Dendritic cell treated with granulocyte-macrophage colony-stimulating factor and Interleukin-4, amounts not matched to agents 40 ng/mL and 50 ng/mL, for 4 days (primary cell): ENCODE measurements at regions not wholly inside any gene's neighbourhood (a gene's known extent, or its start where the extent isn't known, plus 50 kb on each side); places are given as distances from the start of the nearest gene placed in this dataset.

Experiments used
- H3K27ac Mint-ChIP-seq: one replicate; pipeline ENCODE4 v1.8.0; 2022; ENCODE audit warnings: mild to moderate bottlenecking, mixed read lengths
- H3K27me3 Mint-ChIP-seq: one replicate; pipeline ENCODE4 v1.8.0; 2022; ENCODE audit warnings: mild to moderate bottlenecking, mixed read lengths
- H3K36me3 Mint-ChIP-seq: one replicate; pipeline ENCODE4 v1.8.0; 2022; ENCODE audit warnings: low read depth, mixed read lengths
- H3K4me1 Mint-ChIP-seq: one replicate; pipeline ENCODE4 v1.8.0; 2022; ENCODE audit warnings: low read depth, mixed read lengths
- H3K4me3 Mint-ChIP-seq: one replicate; pipeline ENCODE4 v1.8.0; 2022; ENCODE audit warnings: mild to moderate bottlenecking, moderate library complexity, mixed read lengths
- H3K9me3 Mint-ChIP-seq: one replicate; pipeline ENCODE4 v1.8.0; 2022; ENCODE audit warnings: mixed read lengths
- intact Hi-C: fragments of 100-400 bp; cut with micrococcal nuclease; formaldehyde crosslinking; loops from one replicate; pipeline ENCODE4 v1.15.0; 2022

DNA sequence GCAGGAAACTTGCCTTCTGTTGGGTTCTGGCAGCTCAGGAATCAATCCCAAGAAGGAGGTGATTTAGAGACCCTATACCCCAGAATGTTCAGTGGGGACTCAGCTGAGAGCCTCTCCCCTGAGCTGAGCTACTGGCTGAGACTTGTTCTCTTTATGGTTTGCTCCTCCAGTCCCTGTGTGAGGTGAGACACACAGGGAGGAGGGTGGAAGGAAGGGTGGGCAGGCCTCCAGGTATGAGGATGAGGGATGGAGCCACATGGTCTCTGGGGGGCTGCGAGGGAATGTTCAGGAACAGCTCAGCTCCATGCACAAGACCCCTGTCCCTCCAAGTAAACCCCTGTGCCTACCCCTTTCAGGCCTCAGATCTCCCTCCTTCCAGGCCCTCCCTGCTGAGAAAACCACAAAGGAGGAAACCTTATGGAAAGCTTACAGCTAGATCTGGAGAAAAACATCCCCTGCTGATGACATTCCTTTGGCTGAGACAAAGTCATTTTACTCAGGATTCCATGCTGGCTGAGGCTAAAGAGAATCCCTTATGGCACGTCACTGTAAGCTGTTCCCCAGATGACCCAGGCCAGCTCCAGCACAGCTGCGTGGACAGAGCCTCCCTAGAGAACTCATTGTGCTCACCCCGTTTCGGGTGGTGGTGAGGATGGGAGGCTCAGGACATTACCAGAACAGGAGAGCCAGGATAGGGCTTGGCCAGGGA lies 91.5 kb upstream of the IPO9 start:
- intact Hi-C loops = no loop called here
- H3K9me3 Mint-ChIP-seq = no peaks in the 10 kb centered on the region
- H3K27ac Mint-ChIP-seq = no peak overlapping the region
- H3K36me3 Mint-ChIP-seq = no peaks in the 10 kb centered on the region
- no peak overlapping the region for H3K4me3 Mint-ChIP-seq
- peaks cover 74% of the 10 kb centered on the region for H3K4me1 Mint-ChIP-seq
- peaks cover 30% of the 10 kb centered on the region for H3K27me3 Mint-ChIP-seq

DNA sequence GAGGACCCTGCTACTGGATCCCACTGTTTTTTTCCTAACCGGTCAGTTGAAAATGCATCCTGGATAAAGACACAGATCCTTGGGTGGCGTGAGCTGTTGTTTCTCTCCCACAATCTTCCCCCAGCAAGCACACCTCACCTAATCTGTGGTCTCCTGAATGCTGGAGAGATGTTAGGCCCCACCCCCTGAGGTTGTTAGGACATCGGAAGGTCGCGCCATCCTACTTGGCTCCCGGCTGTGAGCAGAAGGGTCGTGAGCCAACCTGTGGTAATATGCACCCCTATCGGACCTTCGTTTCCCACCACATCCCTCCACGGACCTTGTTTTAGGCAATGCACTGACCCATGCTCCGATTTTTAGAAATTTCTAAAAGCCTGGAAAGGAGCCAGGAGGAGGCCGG lies 89.9 kb upstream of the IPO9 start:
- Mint-ChIP-seq H3K9me3 (no peaks in the 10 kb centered on the region), H3K4me1 (peaks cover 72% of the 10 kb centered on the region), H3K27me3 (peaks cover 31% of the 10 kb centered on the region), H3K27ac (peak overlapping the region; percentile 66), H3K4me3 (peak overlapping the region; percentile 79), H3K36me3 (no peaks in the 10 kb centered on the region)
- intact Hi-C loops = no loop called here

DNA sequence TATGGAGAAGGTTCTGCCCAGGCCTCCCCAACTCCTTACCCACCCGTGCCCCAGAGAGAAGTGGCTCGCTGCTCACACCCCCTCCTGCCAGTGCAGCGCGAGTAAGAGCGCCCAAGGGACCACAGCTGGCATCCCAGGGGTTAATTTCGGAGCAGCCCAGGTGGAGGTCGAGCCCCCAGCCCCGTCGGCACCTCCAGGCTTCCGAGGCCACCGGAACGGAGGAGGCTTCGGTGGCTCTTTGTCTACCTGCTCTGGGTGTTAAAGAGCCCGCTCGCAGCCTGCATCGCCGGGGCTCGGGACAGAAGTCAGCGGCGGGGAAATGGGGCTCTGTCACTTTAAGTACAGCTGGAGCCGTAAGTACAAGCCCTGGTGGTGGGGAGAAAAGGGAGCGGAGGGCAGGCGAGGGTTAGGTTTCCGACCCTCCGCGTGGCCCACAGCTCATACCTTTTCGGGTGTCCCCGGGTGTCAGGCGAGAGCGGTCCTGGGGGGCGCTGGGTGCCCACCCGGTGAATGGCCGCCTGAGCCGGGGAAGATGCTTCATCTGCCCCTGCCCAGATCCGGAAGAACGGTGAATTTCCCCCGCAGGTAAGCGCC lies 89.4 kb upstream of the IPO9 start:
- Mint-ChIP-seq H3K9me3 (no peaks in the 10 kb centered on the region), H3K27ac (peak overlapping the region; percentile 66), H3K27me3 (peaks cover 31% of the 10 kb centered on the region), H3K36me3 (no peaks in the 10 kb centered on the region), H3K4me1 (peaks cover 67% of the 10 kb centered on the region), H3K4me3 (peak overlapping the region; percentile 79)
- intact Hi-C loops = no loop called here

DNA sequence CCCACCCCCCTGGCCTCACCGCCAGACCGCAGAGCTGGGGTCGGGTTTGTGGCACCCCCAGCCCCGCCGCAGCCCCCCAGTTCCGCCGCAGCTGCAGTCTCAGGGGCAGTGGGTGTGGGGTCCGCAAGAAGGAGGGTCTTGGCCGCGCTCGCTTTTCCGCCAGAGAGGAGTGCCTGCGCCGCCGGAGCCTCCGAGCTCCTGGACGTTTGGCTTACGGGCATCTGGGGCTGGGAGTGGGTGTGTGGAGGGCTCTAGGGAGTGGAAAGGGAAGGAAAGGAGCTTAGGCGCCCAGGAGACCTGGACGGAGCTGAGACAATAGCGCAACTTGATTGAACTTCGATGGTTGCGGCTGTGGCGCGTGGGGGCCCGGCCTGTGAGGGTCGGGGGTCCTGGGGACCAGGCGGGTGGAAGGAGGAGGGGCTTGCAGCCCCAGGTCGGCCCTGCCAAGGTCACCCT lies 88.8 kb upstream of the IPO9 start:
- peaks cover 61% of the 10 kb centered on the region for H3K4me1 Mint-ChIP-seq
- intact Hi-C loops = no loop called here
- peak overlapping the region; percentile 66 for H3K27ac Mint-ChIP-seq
- no peaks in the 10 kb centered on the region for H3K9me3 Mint-ChIP-seq
- peaks cover 31% of the 10 kb centered on the region for H3K27me3 Mint-ChIP-seq
- no peaks in the 10 kb centered on the region for H3K36me3 Mint-ChIP-seq
- H3K4me3 Mint-ChIP-seq = peak overlapping the region; percentile 79

DNA sequence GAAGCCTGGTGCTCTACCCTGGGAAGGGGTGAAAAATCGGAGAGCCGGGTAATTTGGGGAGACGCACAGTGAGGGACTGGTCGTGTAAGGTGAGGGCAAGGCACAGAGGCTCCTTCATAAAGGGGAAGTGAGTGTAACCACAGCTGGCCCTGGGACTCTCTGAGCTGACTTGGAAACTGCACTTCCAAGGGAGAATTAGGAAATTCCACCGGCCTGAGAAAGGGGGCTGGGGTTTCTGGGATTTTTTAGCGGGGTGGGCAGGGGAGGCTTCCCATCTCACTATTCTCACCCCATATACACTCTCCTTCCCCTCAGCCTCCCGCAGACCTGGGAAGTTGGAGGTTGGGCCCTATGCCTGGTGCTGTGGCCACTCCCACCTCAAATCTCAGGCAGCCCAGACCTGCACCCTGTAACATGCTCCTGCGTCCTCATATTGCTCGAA lies 88.3 kb upstream of the IPO9 start:
- intact Hi-C loops = no loop called here
- peak overlapping the region; percentile 66 for H3K27ac Mint-ChIP-seq
- H3K27me3 Mint-ChIP-seq = peaks cover 31% of the 10 kb centered on the region
- H3K9me3 Mint-ChIP-seq = no peaks in the 10 kb centered on the region
- no peaks in the 10 kb centered on the region for H3K36me3 Mint-ChIP-seq
- H3K4me1 Mint-ChIP-seq = peaks cover 60% of the 10 kb centered on the region
- H3K4me3 Mint-ChIP-seq = peak overlapping the region; percentile 79

DNA sequence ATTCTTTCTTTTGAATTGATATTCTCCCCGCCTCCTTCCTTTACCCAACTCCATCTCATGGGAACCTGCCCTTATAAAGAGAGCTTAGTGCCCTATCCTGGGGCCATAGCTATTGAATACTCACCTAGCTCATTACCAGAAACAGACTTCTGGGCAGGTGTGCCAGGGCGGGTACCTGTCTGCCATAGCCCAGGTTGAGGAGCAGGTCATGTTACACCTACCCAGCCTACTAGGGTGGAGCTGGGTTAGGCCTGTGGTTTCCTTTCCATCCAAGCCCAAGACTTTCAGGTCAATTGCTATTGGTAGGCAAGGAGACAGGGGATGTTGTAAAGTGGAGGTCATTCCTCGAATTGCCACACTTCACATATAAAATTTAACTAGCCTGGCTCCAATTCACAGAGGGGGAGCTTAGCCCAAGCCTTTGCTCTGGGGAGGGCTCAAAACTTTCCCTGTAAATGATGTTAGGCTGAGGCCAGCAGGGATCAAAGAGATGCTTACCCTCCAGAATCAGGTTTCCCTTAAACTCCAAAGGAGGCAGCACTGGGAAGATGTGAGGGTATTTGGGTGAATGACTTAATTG lies 87.1 kb upstream of the IPO9 start:
- H3K4me3 Mint-ChIP-seq = no peak overlapping the region
- peaks cover 52% of the 10 kb centered on the region for H3K4me1 Mint-ChIP-seq
- no peaks in the 10 kb centered on the region for H3K9me3 Mint-ChIP-seq
- peaks cover 29% of the 10 kb centered on the region for H3K27me3 Mint-ChIP-seq
- peak overlapping the region; percentile 34 for H3K27ac Mint-ChIP-seq
- no peaks in the 10 kb centered on the region for H3K36me3 Mint-ChIP-seq
- intact Hi-C loops = no loop called here

DNA sequence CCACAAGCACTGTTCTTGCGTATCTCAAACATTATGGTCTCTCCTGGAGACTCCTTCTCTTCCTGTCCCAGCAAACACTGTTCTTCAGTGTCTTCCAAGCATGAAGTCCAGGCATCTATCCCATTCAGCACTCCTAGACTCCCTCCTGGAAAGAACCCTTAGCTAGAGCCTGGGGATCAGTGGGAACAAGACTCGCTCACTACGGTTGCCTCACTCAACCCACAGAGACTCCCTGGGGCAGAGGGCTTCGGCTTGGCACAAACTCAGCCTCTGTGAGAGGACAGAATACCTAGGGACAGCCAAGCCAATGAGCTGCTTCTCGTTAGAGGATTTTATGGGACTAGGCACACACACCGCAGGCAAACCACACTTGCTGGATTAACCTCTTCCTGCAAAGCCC lies 86.5 kb upstream of the IPO9 start:
- peak overlapping the region; percentile 34 for H3K27ac Mint-ChIP-seq
- H3K4me3 Mint-ChIP-seq = no peak overlapping the region
- H3K4me1 Mint-ChIP-seq = peaks cover 46% of the 10 kb centered on the region
- H3K27me3 Mint-ChIP-seq = peaks cover 29% of the 10 kb centered on the region
- no peaks in the 10 kb centered on the region for H3K36me3 Mint-ChIP-seq
- no peaks in the 10 kb centered on the region for H3K9me3 Mint-ChIP-seq
- intact Hi-C loops = no loop called here

DNA sequence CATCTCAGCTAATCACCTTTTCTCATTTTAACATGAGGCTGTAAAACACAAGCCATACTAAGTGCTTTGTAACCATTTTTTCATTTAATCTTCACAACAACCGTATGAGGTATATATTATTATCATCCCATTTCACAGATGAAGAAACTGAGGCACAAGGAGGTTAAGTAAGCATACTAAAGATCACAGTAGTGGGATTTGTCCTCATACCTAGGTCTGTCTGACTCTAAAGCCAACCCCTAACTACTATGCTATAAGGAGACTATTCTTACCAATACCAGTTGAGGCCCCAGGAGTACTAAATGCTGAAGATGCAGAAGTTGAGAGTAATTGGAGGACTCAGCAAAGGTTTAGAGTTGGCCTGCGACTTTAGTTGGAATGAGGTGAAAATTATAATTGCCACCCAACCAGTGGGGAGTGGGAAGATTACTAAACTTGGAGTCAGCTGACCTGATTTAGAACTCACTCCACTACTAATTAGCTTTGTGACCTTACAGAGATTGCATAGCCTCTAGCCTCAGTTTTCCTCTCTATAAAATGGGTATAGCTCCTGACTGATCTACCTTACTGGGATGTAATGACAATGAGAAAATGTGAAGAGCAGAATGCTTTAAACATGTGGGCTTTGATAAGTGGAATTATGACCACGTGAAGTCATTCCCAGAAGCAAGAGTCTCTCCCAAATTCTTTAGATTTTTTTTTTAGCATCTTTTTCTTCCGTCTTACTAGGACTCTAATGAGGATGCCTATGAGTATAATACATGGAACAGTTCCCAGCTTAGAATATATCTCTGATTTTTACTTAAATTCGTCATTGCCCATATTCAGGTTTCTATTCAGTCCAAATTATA lies 85.8 kb upstream of the IPO9 start:
- H3K27me3 Mint-ChIP-seq = peaks cover 26% of the 10 kb centered on the region
- intact Hi-C loops = no loop called here
- no peaks in the 10 kb centered on the region for H3K9me3 Mint-ChIP-seq

DNA sequence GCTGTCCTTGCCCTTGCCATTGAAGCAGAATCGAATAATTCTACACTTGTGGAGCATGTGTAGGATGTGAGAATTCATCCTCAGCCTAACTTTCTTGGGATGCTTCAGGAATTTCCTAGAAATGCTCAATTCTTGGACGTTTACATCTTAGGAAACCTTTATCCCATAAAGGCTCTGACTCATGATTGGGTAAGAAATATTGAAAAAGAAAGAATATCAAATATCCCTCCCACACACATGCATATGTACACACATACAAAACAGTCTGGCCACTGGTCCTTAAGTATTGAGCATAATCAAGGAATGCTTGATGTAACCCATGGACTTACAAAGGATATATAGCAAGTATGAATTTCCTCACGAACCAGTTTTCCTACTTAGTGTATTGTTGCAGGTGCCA lies 83.9 kb upstream of the IPO9 start:
- Mint-ChIP-seq H3K9me3 (no peaks in the 10 kb centered on the region), H3K4me1 (peaks cover 45% of the 10 kb centered on the region), H3K27ac (no peak overlapping the region), H3K36me3 (no peaks in the 10 kb centered on the region), H3K27me3 (peaks cover 10% of the 10 kb centered on the region), H3K4me3 (no peak overlapping the region)
- intact Hi-C loops = loop anchor here (5.0 kb wide), 1 partner anchor 33 kb away; no protein-coding TSS in a partner anchor

More for the DNA sequence above, 85.8 kb upstream of the IPO9 start:
- Mint-ChIP-seq H3K4me1 (peaks cover 42% of the 10 kb centered on the region), H3K36me3 (no peaks in the 10 kb centered on the region), H3K4me3 (no peak overlapping the region), H3K27ac (no peak overlapping the region)

DNA sequence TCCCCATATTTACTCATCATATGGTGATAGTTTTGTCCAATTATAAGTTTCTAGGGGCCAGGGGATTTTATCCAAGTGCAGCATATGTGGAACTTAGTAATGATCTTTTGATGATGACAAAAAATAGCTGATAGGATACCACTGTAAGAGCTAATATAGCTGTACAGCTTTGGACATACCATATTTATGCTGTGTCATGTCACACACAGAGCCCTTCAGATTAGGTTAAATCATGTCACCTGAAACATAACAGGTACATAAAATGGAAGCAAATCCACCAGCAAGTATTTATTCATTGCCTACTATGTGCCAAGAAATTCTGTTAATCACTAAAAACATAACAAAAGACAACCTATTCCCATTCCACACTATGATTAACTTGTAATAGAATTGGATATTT lies 82.8 kb upstream of the IPO9 start:
- Mint-ChIP-seq H3K4me1 (peaks cover 35% of the 10 kb centered on the region), H3K4me3 (no peak overlapping the region), H3K27me3 (peaks cover 5% of the 10 kb centered on the region), H3K27ac (no peak overlapping the region), H3K36me3 (no peaks in the 10 kb centered on the region), H3K9me3 (no peaks in the 10 kb centered on the region)
- intact Hi-C loops = loop anchor here (5.0 kb wide), 1 partner anchor 34 kb away; no protein-coding TSS in a partner anchor

DNA sequence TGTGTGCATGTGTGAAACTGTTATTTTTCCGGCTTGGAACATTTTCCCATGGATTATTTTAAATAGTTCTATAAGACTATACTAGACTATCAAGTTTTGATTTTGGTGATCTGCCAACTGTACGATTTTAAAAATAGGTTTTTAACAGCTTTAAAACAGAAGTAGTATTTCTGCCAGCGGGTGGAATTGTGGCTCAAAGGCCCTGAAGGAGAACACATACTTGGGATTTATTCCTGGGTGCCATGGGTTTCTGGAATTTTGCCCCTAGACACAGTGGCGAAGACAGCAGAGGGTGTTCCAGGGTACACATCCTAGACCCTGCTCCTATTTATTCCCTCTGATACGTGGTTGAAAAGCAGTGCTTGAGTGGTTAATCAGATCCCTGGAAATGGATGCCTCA lies 81.7 kb upstream of the IPO9 start:
- Mint-ChIP-seq H3K27ac (peak overlapping the region; percentile 46), H3K27me3 (peaks cover 5% of the 10 kb centered on the region), H3K9me3 (no peaks in the 10 kb centered on the region), H3K4me1 (peaks cover 34% of the 10 kb centered on the region), H3K4me3 (no peak overlapping the region), H3K36me3 (no peaks in the 10 kb centered on the region)
- intact Hi-C loops = loop anchor here (5.0 kb wide), 1 partner anchor 35 kb away; no protein-coding TSS in a partner anchor

DNA sequence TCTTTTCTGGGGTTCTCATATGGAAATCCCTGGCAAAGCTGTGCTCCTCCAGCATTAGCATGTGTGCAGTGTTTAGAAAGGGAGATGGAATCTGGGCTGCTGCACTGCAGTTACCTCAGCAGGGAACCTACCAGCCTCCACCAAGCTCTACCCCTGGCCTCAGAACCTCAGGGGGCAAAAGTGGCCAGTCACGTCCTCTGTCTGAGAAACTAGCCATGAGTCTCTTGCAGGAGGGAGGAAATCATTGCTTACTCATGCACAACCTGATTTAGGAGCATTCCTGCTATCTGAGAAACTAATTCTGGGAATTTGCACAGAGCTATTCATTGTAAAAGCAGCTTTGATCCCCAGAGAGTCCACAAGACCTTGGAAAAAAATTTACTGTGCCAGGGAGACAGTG lies 80.6 kb upstream of the IPO9 start:
- Mint-ChIP-seq H3K4me3 (no peak overlapping the region), H3K27me3 (no peaks in the 10 kb centered on the region), H3K36me3 (no peaks in the 10 kb centered on the region), H3K27ac (peak overlapping the region; percentile 61), H3K4me1 (peaks cover 29% of the 10 kb centered on the region), H3K9me3 (no peaks in the 10 kb centered on the region)
- intact Hi-C loops = loop anchor here (5.0 kb wide), 1 partner anchor 36 kb away; no protein-coding TSS in a partner anchor

DNA sequence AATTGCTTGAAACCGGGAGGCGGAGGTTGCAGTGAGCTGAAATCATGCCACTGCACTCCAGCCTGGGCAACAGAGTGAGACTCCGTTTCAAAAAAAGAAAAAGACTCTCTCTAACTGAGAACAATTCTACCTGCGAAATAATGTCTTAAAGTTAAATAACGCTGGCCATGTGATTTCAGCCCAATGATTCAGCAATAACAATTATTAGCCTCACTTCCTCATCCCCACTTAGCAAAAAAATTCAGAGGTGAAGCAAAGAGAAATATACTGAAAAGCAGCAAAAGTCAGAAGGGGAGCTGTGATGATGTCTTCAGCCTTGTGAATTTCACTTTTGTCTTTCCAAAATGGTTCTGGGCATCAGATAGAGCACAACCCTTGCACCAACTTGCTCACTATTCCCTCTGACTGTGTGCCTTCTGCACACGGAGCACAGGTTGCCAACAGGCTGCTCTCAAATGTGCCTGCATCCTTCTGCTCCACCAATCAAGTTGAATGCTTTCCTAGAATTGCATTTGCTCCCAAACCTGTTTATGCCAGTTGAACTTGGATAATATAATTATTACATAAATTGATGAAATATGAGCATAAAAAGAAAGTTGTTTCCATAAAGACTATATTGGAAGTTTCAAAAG lies 79.8 kb upstream of the IPO9 start:
- intact Hi-C loops = loop anchor here (5.0 kb wide), 1 partner anchor 37 kb away; no protein-coding TSS in a partner anchor
- Mint-ChIP-seq H3K4me1 (peaks cover 31% of the 10 kb centered on the region), H3K27ac (peak overlapping the region; percentile 61), H3K36me3 (no peaks in the 10 kb centered on the region), H3K9me3 (no peaks in the 10 kb centered on the region), H3K4me3 (peak overlapping the region; percentile 13), H3K27me3 (peaks cover 2% of the 10 kb centered on the region)
